Middle frontal gyrus (tissue), 1 donor: ENCODE measurements at regions not wholly inside any gene's neighbourhood (a gene's known extent, or its start where the extent isn't known, plus 50 kb on each side); places are given as distances from the start of the nearest gene placed in this dataset.

Source experiments
- DNase-seq: peaks from one replicate; pipeline ENCODE4 v3.0.0-alpha.2; 2015; ENCODE audit warnings: low spot score; ENCODE audit errors: extremely low spot score

- DNase-seq: no peak
These were observed 267.3 kb downstream of the MTRR start for GRCh38 chr5:8136271-8136670.

GRCh38 chr5:8137941-8138550 lies 269.1 kb downstream of the MTRR start:
- DNase-seq: no peak

- DNase-seq: no peak
These were observed 269.9 kb downstream of the MTRR start for GRCh38 chr5:8138884-8139283.

GRCh38 chr5:8150791-8151190 lies 281.8 kb downstream of the MTRR start:
- no peak for DNase-seq

- DNase-seq: no peak
These were observed 287.8 kb downstream of the MTRR start for GRCh38 chr5:8156706-8157105.

- DNase-seq: no peak
These were observed 288.4 kb downstream of the MTRR start for GRCh38 chr5:8157320-8157822.

- DNase-seq: no peak
These were observed 307.2 kb downstream of the MTRR start for GRCh38 chr5:8176101-8176693.

- DNase-seq: no peak
These were observed 315.6 kb downstream of the MTRR start for GRCh38 chr5:8184455-8185063.

GRCh38 chr5:8185852-8186251 lies 316.9 kb downstream of the MTRR start:
- DNase-seq: peak; percentile 4

GRCh38 chr5:8188874-8189565 lies 320.1 kb downstream of the MTRR start:
- DNase-seq: no peak

GRCh38 chr5:8192840-8193239 lies 323.9 kb downstream of the MTRR start:
- DNase-seq: no peak

- no peak for DNase-seq
These were observed 327.1 kb downstream of the MTRR start for GRCh38 chr5:8196061-8196460.

- no peak for DNase-seq
These were observed 339.4 kb downstream of the MTRR start for GRCh38 chr5:8208307-8208706.

GRCh38 chr5:8209500-8209899 lies 340.6 kb downstream of the MTRR start:
- DNase-seq: no peak

GRCh38 chr5:8213701-8214240 lies 344.8 kb downstream of the MTRR start:
- DNase-seq: no peak

GRCh38 chr5:8216921-8217320 lies 348.0 kb downstream of the MTRR start:
- no peak for DNase-seq

GRCh38 chr5:8226148-8226547 lies 357.2 kb downstream of the MTRR start:
- no peak for DNase-seq

GRCh38 chr5:8227112-8227511 lies 358.2 kb downstream of the MTRR start:
- DNase-seq: no peak

- DNase-seq: no peak
These were observed 360.6 kb downstream of the MTRR start for GRCh38 chr5:8229551-8229950.

GRCh38 chr5:8230868-8231267 lies 361.9 kb downstream of the MTRR start:
- DNase-seq: no peak

GRCh38 chr5:8233479-8233878 lies 364.5 kb downstream of the MTRR start:
- no peak for DNase-seq

GRCh38 chr5:8234179-8234770 lies 365.3 kb downstream of the MTRR start:
- no peak for DNase-seq
